ENCODE measurements at regions not wholly inside any gene's neighbourhood (a gene's known extent, or its start where the extent isn't known, plus 50 kb on each side); places are given as distances from the start of the nearest gene placed in this dataset.

DNA sequence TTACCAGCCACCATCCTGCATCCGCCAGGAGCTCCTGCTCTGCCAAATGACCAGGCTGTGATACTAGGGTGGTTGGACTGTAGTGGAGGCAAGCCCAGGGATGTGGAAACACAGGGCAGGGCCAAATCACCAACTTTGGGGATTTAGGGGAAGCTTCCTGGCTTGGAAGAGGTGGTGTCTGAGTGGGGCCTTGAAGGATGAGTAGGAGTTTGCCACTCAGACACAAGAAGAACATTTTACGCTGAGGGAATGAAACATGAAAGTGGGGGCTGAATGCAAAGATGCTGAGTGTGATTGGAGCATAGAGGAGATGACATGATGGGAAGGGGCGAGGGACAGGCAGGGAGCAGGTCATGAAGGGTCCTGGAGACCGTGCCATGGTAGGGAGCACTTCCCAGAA lies 329.5 kb downstream of the RPS24 start:
- Histone ChIP-seq H3K4me3 (ENCODE audit: low read depth, low read length) (no peak overlapping the region), H3K36me3 (ENCODE audit: control insufficient read depth, insufficient read depth, low read length) (no peaks in the 10 kb centered on the region), H3K27me3 (ENCODE audit: control insufficient read depth, insufficient read depth, low read length) (peaks cover 16% of the 10 kb centered on the region)
- DNase-seq (ENCODE audit: low read depth): no peak
- TF ChIP-seq, protein P1, sequence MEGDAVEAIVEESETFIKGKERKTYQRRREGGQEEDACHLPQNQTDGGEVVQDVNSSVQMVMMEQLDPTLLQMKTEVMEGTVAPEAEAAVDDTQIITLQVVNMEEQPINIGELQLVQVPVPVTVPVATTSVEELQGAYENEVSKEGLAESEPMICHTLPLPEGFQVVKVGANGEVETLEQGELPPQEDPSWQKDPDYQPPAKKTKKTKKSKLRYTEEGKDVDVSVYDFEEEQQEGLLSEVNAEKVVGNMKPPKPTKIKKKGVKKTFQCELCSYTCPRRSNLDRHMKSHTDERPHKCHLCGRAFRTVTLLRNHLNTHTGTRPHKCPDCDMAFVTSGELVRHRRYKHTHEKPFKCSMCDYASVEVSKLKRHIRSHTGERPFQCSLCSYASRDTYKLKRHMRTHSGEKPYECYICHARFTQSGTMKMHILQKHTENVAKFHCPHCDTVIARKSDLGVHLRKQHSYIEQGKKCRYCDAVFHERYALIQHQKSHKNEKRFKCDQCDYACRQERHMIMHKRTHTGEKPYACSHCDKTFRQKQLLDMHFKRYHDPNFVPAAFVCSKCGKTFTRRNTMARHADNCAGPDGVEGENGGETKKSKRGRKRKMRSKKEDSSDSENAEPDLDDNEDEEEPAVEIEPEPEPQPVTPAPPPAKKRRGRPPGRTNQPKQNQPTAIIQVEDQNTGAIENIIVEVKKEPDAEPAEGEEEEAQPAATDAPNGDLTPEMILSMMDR (IDR thresholded peaks at IDR 0.05; ENCODE audit: insufficient read depth, low read length, poor library complexity, severe bottlenecking): no peak

DNA sequence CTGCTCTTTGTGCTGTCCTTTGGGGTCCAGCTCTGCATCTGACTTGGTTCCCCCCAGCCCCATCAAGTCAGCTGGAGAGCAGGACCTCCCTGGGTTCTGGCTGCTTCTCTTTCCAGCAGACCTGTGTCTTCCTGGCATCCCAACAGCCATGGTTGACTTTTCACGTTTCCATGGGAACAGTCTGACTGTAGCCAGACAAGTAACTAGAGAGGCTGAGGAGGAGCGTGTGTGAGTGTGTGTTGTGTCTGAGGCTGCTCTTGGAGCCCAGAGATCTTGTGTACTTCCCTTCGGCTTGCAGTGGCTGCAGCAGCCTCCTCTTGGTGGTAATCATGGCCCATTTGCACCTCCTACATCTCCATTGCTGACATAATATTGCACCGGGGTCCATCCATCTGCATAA lies 332.0 kb downstream of the RPS24 start:
- no peak overlapping the region for H3K4me3 ChIP-seq (ENCODE audit: low read depth, low read length)
- DNase-seq (ENCODE audit: low read depth): no peak
- TF ChIP-seq, protein P1 (IDR thresholded peaks at IDR 0.05; ENCODE audit: insufficient read depth, low read length, poor library complexity, severe bottlenecking): no peak
- no peaks in the 10 kb centered on the region for H3K36me3 ChIP-seq (ENCODE audit: control insufficient read depth, insufficient read depth, low read length)
- peaks cover 14% of the 10 kb centered on the region for H3K27me3 ChIP-seq (ENCODE audit: control insufficient read depth, insufficient read depth, low read length)

DNA sequence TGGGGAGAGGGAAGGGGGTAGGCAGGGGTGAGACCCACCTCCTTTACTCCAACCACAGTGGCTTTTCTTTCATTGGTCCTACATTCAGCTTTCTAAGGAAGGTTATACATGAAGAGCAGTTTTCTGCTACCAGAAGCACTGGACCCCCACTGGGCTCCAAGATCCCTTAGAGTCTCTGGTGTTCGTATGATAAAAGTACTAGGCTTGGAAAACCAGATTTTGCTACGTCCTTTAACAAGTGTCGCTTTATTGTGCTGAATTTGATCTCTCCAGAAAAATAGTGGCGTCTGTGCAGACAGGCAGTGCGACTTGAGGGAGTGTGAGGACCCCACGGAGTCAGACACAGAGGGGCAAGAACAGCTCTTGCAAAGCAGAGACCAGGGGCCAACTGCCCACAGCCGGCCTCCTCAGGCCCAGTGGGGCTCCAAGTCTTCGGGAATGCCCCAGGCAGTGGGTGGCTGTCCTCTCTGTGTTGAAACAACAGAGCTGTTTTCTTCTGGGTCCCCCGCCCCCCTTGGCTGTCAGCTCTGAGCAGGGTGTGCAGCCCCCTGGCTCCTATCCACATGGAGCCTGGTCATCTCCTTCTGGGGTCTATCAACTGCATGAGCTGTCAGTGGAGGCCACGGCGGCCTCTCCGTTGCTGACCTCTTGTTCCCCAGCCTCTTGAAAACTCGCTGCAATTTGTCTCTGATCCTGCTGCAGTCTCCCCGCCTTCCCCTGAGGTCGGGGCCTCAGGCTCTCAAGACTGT lies 333.2 kb downstream of the RPS24 start:
- DNase-seq (ENCODE audit: low read depth): no peak
- H3K36me3 ChIP-seq (ENCODE audit: control insufficient read depth, insufficient read depth, low read length): no peaks in the 10 kb centered on the region
- H3K4me3 ChIP-seq (ENCODE audit: low read depth, low read length): no peak overlapping the region
- TF ChIP-seq, protein P1 (IDR thresholded peaks at IDR 0.05; ENCODE audit: insufficient read depth, low read length, poor library complexity, severe bottlenecking): no peak
- H3K27me3 ChIP-seq (ENCODE audit: control insufficient read depth, insufficient read depth, low read length): peaks cover 14% of the 10 kb centered on the region

DNA sequence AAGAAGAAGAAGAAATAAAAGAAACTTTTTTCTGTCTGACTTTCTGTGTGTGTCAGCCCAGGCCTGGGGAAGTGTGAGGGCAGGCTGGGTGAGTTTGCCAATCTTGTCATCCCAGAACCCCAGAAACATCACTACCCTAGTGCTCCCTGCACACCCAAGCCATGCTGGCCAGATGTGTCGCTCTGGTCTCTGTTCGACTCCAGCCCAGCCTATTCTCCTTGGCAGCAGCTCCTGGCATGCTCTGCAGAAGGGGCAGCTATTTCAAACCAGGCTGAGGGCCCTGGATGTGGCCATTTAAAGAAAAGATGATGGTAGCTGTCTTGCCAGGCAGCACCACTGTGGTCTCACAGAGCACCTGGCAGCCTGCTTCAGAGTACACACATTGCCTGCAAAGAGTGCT lies 334.1 kb downstream of the RPS24 start:
- peaks cover 14% of the 10 kb centered on the region for H3K27me3 ChIP-seq (ENCODE audit: control insufficient read depth, insufficient read depth, low read length)
- H3K36me3 ChIP-seq (ENCODE audit: control insufficient read depth, insufficient read depth, low read length): no peaks in the 10 kb centered on the region
- no peak for DNase-seq (ENCODE audit: low read depth)
- no peak overlapping the region for H3K4me3 ChIP-seq (ENCODE audit: low read depth, low read length)
- TF ChIP-seq, protein P1 (IDR thresholded peaks at IDR 0.05; ENCODE audit: insufficient read depth, low read length, poor library complexity, severe bottlenecking): no peak

DNA sequence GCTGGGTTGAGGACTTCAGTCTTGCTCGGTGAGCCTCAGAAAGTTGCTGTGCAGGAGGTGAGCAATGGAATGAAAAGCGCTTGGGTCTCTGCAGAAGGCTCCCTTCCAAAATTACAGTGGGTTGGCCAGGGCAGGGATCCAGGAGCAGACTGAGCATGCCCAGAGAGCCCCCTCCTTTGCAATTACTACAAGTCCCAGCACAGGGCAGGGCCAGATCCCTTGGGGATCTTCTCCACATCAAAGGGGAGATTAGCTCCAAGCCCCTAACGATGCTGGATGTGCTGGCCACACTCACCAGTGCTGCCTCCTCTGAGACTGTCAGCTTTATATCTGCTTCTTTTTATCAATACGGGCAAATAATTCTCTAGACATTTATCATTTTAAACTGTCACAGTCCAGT lies 337.5 kb downstream of the RPS24 start:
- no peak overlapping the region for H3K4me3 ChIP-seq (ENCODE audit: low read depth, low read length)
- H3K27me3 ChIP-seq (ENCODE audit: control insufficient read depth, insufficient read depth, low read length): peaks cover 8% of the 10 kb centered on the region
- DNase-seq (ENCODE audit: low read depth): no peak

More for the DNA sequence above, 337.5 kb downstream of the RPS24 start:
- TF ChIP-seq, protein P1 (IDR thresholded peaks at IDR 0.05; ENCODE audit: insufficient read depth, low read length, poor library complexity, severe bottlenecking): no peak
- no peaks in the 10 kb centered on the region for H3K36me3 ChIP-seq (ENCODE audit: control insufficient read depth, insufficient read depth, low read length)
